ENCODE measurements at regions not wholly inside any gene's neighbourhood (a gene's known extent, or its start where the extent isn't known, plus 50 kb on each side); places are given as distances from the start of the nearest gene placed in this dataset.
A peak's percentile ranks its signal among the peaks of the same experiment; 100 is the strongest.

- DNase-seq (no peak), ATAC-seq (no peak)
- TF ChIP-seq, protein P1, sequence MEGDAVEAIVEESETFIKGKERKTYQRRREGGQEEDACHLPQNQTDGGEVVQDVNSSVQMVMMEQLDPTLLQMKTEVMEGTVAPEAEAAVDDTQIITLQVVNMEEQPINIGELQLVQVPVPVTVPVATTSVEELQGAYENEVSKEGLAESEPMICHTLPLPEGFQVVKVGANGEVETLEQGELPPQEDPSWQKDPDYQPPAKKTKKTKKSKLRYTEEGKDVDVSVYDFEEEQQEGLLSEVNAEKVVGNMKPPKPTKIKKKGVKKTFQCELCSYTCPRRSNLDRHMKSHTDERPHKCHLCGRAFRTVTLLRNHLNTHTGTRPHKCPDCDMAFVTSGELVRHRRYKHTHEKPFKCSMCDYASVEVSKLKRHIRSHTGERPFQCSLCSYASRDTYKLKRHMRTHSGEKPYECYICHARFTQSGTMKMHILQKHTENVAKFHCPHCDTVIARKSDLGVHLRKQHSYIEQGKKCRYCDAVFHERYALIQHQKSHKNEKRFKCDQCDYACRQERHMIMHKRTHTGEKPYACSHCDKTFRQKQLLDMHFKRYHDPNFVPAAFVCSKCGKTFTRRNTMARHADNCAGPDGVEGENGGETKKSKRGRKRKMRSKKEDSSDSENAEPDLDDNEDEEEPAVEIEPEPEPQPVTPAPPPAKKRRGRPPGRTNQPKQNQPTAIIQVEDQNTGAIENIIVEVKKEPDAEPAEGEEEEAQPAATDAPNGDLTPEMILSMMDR (IDR thresholded peaks at IDR 0.05): no peak
- Histone ChIP-seq H3K9me3 (no peaks in the 10 kb centered on the region), H3K27ac (no peak overlapping the region), H3K4me3 (no peak overlapping the region), H3K27me3 (ENCODE audit: insufficient read depth in 3 of 3, low read length in 2 of 3) (peaks cover 0 to 17% (median 2%) of the 10 kb centered on the region in 3 donors), H3K4me1 (peaks cover 11% of the 10 kb centered on the region), H3K36me3 (ENCODE audit: insufficient read depth in 1 of 2, low read depth in 1 of 2) (no peaks in the 10 kb centered on the region)
- intact Hi-C loops (cut with DNase I): loop anchor here in 1 of 2 donors (2.0 to 5.0 kb wide), 3 partner anchors 151 to 515 kb away; no protein-coding TSS in a partner anchor
- 75 to 81% (median 79%) methylated on average over 7 of the region's 7 CpGs for WGBS, 3 donors
Observed at GRCh38 chr5:174421408-174421805, 303.0 kb upstream of the MSX2 start.

- DNase-seq: peak in 1 of 2 donors; percentile 54
- H3K4me3 ChIP-seq: no peak overlapping the region
- peak; percentile 88 to 95 (median 90) for ATAC-seq
- H3K36me3 ChIP-seq (ENCODE audit: insufficient read depth in 1 of 2, low read depth in 1 of 2): no peaks in the 10 kb centered on the region
- H3K4me1 ChIP-seq: peaks cover 11% of the 10 kb centered on the region
- H3K9me3 ChIP-seq: no peaks in the 10 kb centered on the region
- peaks cover 0 to 7% (median 0%) of the 10 kb centered on the region in 3 donors for H3K27me3 ChIP-seq (ENCODE audit: insufficient read depth in 3 of 3, low read length in 2 of 3)
- TF ChIP-seq, protein P1 (IDR thresholded peaks at IDR 0.05): no peak
- H3K27ac ChIP-seq: peak overlapping the region; percentile 14
- intact Hi-C loops (cut with DNase I): loop anchor here in 1 of 2 donors (5.0 kb wide), 1 partner anchor 149 kb away; no protein-coding TSS in a partner anchor
- 30 to 41% (median 32%) methylated on average over 11 of the region's 11 CpGs for WGBS, 3 donors
Observed at GRCh38 chr5:174423558-174423957, 300.8 kb upstream of the MSX2 start.

GRCh38 chr5:174424219-174425053 is 299.9 kb upstream of the MSX2 start:
- no peak overlapping the region for H3K27ac ChIP-seq
- DNase-seq: no peak
- intact Hi-C loops (cut with DNase I): loop anchor here in 1 of 2 donors (5.0 kb wide), 1 partner anchor 148 kb away; no protein-coding TSS in a partner anchor
- peaks cover 11% of the 10 kb centered on the region for H3K4me1 ChIP-seq
- 43 to 51% (median 44%) methylated on average over 8 of the region's 8 CpGs for WGBS, 3 donors
- no peaks in the 10 kb centered on the region for H3K36me3 ChIP-seq (ENCODE audit: insufficient read depth in 1 of 2, low read depth in 1 of 2)
- no peaks in the 10 kb centered on the region for H3K9me3 ChIP-seq
- TF ChIP-seq, protein P1 (IDR thresholded peaks at IDR 0.05): no peak
- peak; percentile 49 to 71 (median 60) for ATAC-seq
- no peak overlapping the region for H3K4me3 ChIP-seq
- H3K27me3 ChIP-seq (ENCODE audit: insufficient read depth in 3 of 3, low read length in 2 of 3): peaks cover 0 to under 1% (median 0%) of the 10 kb centered on the region in 3 donors

DNA sequence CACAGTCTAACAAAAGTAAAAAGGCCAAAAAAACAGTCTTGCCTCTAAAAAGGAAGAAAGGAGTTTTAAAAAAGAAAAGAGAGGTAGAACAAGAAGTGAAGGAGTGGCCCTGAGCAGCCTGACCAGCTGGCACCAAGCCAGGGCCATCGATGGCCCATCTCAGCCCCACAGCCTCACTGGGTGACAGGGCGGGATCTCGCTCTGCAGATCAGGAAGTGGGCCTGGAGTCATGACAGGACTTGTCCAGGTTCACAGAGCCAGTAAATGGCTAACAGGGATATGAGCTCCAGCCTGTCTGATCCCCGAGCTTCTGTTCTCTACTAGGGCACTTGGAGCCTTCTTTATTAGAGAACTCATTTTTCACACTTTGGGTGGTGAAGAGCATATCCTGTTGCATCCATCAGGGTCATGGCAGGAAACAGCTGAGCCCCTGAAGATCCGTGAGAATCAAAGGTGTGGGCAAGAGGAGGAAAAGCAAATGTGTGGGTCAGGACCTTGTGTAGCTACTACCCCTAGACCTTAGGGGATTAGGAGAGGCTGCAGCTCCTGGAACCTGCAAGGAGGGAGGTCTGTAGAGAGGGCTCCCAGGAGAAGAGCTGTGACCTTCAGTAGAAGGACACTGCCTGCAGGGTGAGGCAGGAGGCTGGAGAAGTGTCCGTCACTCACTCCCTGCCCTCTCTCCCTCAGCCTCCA is 299.0 kb upstream of the MSX2 start:
- Histone ChIP-seq H3K9me3 (no peaks in the 10 kb centered on the region), H3K27ac (no peak overlapping the region), H3K4me1 (peaks cover 11% of the 10 kb centered on the region), H3K27me3 (ENCODE audit: insufficient read depth in 3 of 3, low read length in 2 of 3) (no peaks in the 10 kb centered on the region), H3K4me3 (no peak overlapping the region), H3K36me3 (ENCODE audit: insufficient read depth in 1 of 2, low read depth in 1 of 2) (no peaks in the 10 kb centered on the region)
- ATAC-seq (no peak), DNase-seq (no peak)
- WGBS, 3 donors: 44 to 62% (median 57%) methylated on average over 6 of the region's 6 CpGs
- intact Hi-C loops (cut with DNase I): no loop called here
- TF ChIP-seq, protein P1 (IDR thresholded peaks at IDR 0.05): no peak

Data from psoas muscle (tissue), 7 donors.